PC-3 (cell line): ENCODE measurements at regions not wholly inside any gene's neighbourhood (a gene's known extent, or its start where the extent isn't known, plus 50 kb on each side); places are given as distances from the start of the nearest gene placed in this dataset.

Source experiments
- ATAC-seq: fragments of 200-7000 bp; cut with Tn5 transposase; 2 replicates; pipeline ENCODE4 v1.9.1; 2020; ENCODE audit warnings: mild to moderate bottlenecking, moderate library complexity
- BruUV-seq: library from RNA; stranded (reverse); fragments of 400-500 nt; replicated peaks from 2 replicates; lab custom pipeline; 2021; lab: Mats Ljungman, UMichigan
- CTCF ChIA-PET: fragments of 300-600 bp; sonication (Branson Sonifier 250); formaldehyde crosslinking; loops from one replicate; lab custom pipeline; 2022; ENCODE audit warnings: antibody characterized with exemption; lab: Charles Lee
- POLR2A ChIA-PET: fragments of 300-600 bp; sonication (Branson Sonifier 250); formaldehyde crosslinking; loops from one replicate; lab custom pipeline; 2022; ENCODE audit warnings: antibody characterized with exemption; ENCODE audit not compliant: unreplicated experiment; lab: Charles Lee
- DNase-seq: peaks from one replicate; pipeline ENCODE4 v3.0.0-alpha.2; 2015
- H2AFZ ChIP-seq: fragments of 300-600 bp; sonication (generic); 2 replicates; pipeline ENCODE4 v1.6.0; 2016; ENCODE audit warnings: antibody characterized with exemption, low read length
- H3F3A ChIP-seq: fragments of 300-600 bp; sonication (generic); one replicate; pipeline ENCODE4 v1.6.0; 2017; ENCODE audit warnings: antibody characterized with exemption, low read length, control low read depth, mild to moderate bottlenecking; ENCODE audit not compliant: unreplicated experiment
- H3K27ac ChIP-seq: fragments of 300-600 bp; sonication (generic); 2 replicates; pipeline ENCODE4 v1.5.1; 2016; ENCODE audit warnings: mild to moderate bottlenecking, low read length
- H3K27me3 ChIP-seq: fragments of 300-600 bp; sonication (generic); 2 replicates; pipeline ENCODE4 v1.6.1; 2016; ENCODE audit warnings: low read length, mixed read lengths
- H3K36me3 ChIP-seq: fragments of 300-600 bp; sonication (generic); 2 replicates; pipeline ENCODE4 v1.6.1; 2016; ENCODE audit warnings: low read depth, mixed run types, low read length, mixed read lengths
- H3K4me1 ChIP-seq: fragments of 300-600 bp; sonication (generic); 2 replicates; pipeline ENCODE4 v1.5.1; 2016; ENCODE audit warnings: low read length; ENCODE audit not compliant: insufficient read depth
- H3K4me2 ChIP-seq: fragments of 300-600 bp; sonication (generic); 2 replicates; pipeline ENCODE4 v1.6.0; 2016; ENCODE audit warnings: low read length
- H3K4me3 ChIP-seq: fragments of 300-600 bp; sonication (generic); 2 replicates; pipeline ENCODE4 v1.5.1; 2016; ENCODE audit warnings: mild to moderate bottlenecking, low read length, mixed read lengths
- H3K79me2 ChIP-seq: fragments of 300-600 bp; sonication (generic); 2 replicates; pipeline ENCODE4 v1.6.1; 2017; ENCODE audit warnings: low read length, mixed read lengths
- H3K9ac ChIP-seq: fragments of 300-600 bp; sonication (generic); 2 replicates; pipeline ENCODE4 v1.6.0; 2016; ENCODE audit warnings: mild to moderate bottlenecking, low read length
- H3K9me2 ChIP-seq: fragments of 300-600 bp; sonication (generic); replicated peaks from 2 replicates; pipeline ENCODE4 v1.6.1; 2016; ENCODE audit warnings: mixed run types, low read length, mixed read lengths
- H3K9me3 ChIP-seq: fragments of 300-600 bp; sonication (generic); 2 replicates; pipeline ENCODE4 v1.6.1; 2016; ENCODE audit warnings: low read length, mixed read lengths
- H4K20me1 ChIP-seq: fragments of 300-600 bp; sonication (generic); 2 replicates; pipeline ENCODE4 v1.6.1; 2016; ENCODE audit warnings: low read length, mixed read lengths
- EZH2 ChIP-seq: fragments of 300-600 bp; sonication (generic); IDR thresholded peaks from one replicate; pipeline ENCODE4 v1.6.1; 2017; ENCODE audit warnings: antibody characterized with exemption, mild to moderate bottlenecking, low read length; ENCODE audit not compliant: unreplicated experiment
- EZH2phosphoT487 ChIP-seq: fragments of 300-600 bp; sonication (generic); IDR thresholded peaks from 2 replicates; pipeline ENCODE4 v1.6.1; 2018; ENCODE audit warnings: mild to moderate bottlenecking, antibody characterized with exemption, low read length, borderline replicate concordance
- intact Hi-C: fragments of 100-400 bp; cut with micrococcal nuclease; formaldehyde crosslinking; loops from 2 replicates; pipeline ENCODE4 v1.9.0; 2023
- TF ChIP-seq, protein P1 (sequence below): fragments of 300-600 bp; sonication (generic); conservative IDR thresholded peaks from 2 replicates; pipeline ENCODE4 v1.5.1; 2017; ENCODE audit warnings: antibody characterized with exemption, low read depth, mild to moderate bottlenecking, low read length

DNA sequence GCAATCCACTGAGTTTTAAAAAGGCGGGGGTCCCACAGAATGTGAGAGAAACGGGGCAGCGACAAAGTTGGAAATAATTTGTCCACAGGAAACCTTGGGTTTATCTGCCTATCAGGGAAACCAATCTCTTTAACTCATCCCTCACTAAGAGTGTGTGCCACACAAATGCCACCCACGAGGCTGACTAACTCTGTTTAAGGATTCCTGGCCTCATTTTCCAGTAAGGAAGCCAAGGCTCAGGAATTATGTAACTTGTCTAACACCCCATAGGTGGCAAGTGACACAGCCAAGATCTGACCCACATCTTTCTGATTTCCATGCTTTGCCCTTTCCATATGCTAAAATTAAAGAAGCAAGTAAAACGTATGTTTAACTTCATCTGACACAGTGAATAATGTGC is 263.2 kb downstream of the CNTN3 start:
- Histone ChIP-seq H3K4me1 (no peaks in the 10 kb centered on the region), H3K27me3 (no peaks in the 10 kb centered on the region), H3K27ac (no peak overlapping the region), H3K4me2 (no peak overlapping the region), H3K9me2 (no peaks in the 10 kb centered on the region), H3F3A (no peaks in the 10 kb centered on the region), H3K4me3 (no peak overlapping the region), H3K36me3 (no peaks in the 10 kb centered on the region), H3K9ac (no peak overlapping the region), H3K9me3 (peaks cover 20% of the 10 kb centered on the region), H2AFZ (no peak overlapping the region), H4K20me1 (no peaks in the 10 kb centered on the region), H3K79me2 (no peaks in the 10 kb centered on the region)
- TF ChIP-seq EZH2 (no peak), EZH2phosphoT487 (no peak)
- TF ChIP-seq, protein P1, sequence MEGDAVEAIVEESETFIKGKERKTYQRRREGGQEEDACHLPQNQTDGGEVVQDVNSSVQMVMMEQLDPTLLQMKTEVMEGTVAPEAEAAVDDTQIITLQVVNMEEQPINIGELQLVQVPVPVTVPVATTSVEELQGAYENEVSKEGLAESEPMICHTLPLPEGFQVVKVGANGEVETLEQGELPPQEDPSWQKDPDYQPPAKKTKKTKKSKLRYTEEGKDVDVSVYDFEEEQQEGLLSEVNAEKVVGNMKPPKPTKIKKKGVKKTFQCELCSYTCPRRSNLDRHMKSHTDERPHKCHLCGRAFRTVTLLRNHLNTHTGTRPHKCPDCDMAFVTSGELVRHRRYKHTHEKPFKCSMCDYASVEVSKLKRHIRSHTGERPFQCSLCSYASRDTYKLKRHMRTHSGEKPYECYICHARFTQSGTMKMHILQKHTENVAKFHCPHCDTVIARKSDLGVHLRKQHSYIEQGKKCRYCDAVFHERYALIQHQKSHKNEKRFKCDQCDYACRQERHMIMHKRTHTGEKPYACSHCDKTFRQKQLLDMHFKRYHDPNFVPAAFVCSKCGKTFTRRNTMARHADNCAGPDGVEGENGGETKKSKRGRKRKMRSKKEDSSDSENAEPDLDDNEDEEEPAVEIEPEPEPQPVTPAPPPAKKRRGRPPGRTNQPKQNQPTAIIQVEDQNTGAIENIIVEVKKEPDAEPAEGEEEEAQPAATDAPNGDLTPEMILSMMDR: no peak
- intact Hi-C loops: no loop called here
- CTCF ChIA-PET: no interaction called here
- no peak for ATAC-seq
- no TSS peak for BruUV-seq
- POLR2A ChIA-PET: no interaction called here
- no peak for DNase-seq

GRCh38 chr3:74349015-74349414 is 265.4 kb downstream of the CNTN3 start:
- Histone ChIP-seq H3K79me2 (no peaks in the 10 kb centered on the region), H3K4me2 (no peak overlapping the region), H3K4me3 (no peak overlapping the region), H4K20me1 (no peaks in the 10 kb centered on the region), H3K9me3 (peaks cover 19% of the 10 kb centered on the region), H3K36me3 (no peaks in the 10 kb centered on the region), H3K27ac (no peak overlapping the region), H3K4me1 (no peaks in the 10 kb centered on the region), H2AFZ (no peak overlapping the region), H3K9ac (no peak overlapping the region), H3K9me2 (no peaks in the 10 kb centered on the region), H3F3A (no peaks in the 10 kb centered on the region), H3K27me3 (no peaks in the 10 kb centered on the region)
- TF ChIP-seq EZH2 (no peak), EZH2phosphoT487 (no peak)
- TF ChIP-seq, protein P1: no peak
- BruUV-seq: no TSS peak
- POLR2A ChIA-PET: no interaction called here
- intact Hi-C loops: no loop called here
- DNase-seq (no peak), ATAC-seq (no peak)
- CTCF ChIA-PET: no interaction called here

DNA sequence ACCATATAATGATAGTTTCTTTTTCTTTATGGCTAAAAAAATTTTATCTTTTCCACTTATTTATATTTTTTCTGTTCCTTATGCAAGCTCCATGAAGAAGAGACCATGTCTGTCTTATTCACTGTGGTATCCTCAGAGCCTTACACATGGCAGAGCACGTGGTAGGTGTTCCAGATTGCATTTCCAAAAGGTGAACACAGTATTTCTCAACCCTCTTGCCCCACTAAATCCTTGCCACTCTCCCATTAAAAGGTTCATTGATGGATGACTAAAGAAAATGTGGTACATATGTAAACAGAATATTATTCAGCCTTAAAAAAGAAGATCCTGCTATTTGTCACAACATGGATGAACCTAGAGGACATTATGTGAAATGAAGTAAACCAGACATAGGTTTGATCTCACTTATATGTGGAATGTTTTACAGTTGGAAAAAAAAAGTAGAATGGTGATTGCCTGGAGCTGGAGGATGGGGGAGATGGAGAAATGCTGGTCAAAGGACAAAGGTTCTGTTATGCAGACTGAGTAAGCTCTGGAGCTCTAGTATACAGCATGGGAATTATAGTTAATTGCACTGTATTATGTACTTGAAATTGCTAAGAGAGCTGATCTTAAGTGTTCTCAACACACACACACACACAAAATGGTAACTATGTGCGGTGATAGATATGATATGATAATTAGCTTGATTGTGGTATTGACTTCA is 266.7 kb downstream of the CNTN3 start:
- no peak for ATAC-seq
- no TSS peak for BruUV-seq

More for the DNA sequence above, 266.7 kb downstream of the CNTN3 start:
- Histone ChIP-seq H3K9me3 (peaks cover 24% of the 10 kb centered on the region), H3K27me3 (0 out of 2 replicates have a peak, but pooled peaks cover 4% of the 10 kb centered on the region), H3F3A (no peaks in the 10 kb centered on the region), H3K79me2 (no peaks in the 10 kb centered on the region), H3K9me2 (no peaks in the 10 kb centered on the region), H3K4me2 (no peak overlapping the region), H2AFZ (no peak overlapping the region), H3K4me1 (no peaks in the 10 kb centered on the region), H3K36me3 (no peaks in the 10 kb centered on the region), H3K9ac (no peak overlapping the region), H3K27ac (no peak overlapping the region), H3K4me3 (no peak overlapping the region), H4K20me1 (no peaks in the 10 kb centered on the region)
- DNase-seq: no peak
- TF ChIP-seq, protein P1: no peak
- TF ChIP-seq EZH2phosphoT487 (no peak), EZH2 (no peak)
- intact Hi-C loops: no loop called here
- POLR2A ChIA-PET: no interaction called here
- CTCF ChIA-PET: no interaction called here
